Neuronal stem cell (in vitro differentiated cells): ENCODE measurements at regions not wholly inside any gene's neighbourhood (a gene's known extent, or its start where the extent isn't known, plus 50 kb on each side); places are given as distances from the start of the nearest gene placed in this dataset.
"Not testable (repeated sequence)": the region's sequence is repeated elsewhere in the genome, so short reads cannot be mapped to it uniquely, and the experiment has no call there.

Experiments
- DNase-seq: peaks from one replicate; pipeline ENCODE4 v3.0.0-alpha.2; 2013; ENCODE audit warnings: low spot score
- H2AFZ ChIP-seq: one replicate; pipeline ENCODE4 v1.6.1; 2013; ENCODE audit warnings: mild to moderate bottlenecking, low read length, inconsistent platforms
- H2AK5ac ChIP-seq: 2 replicates; pipeline ENCODE4 v1.6.1; 2013; ENCODE audit warnings: low read depth, mild to moderate bottlenecking, inconsistent platforms, low read length, moderate library complexity, mixed read lengths
- H2BK120ac ChIP-seq: 2 replicates; pipeline ENCODE4 v1.6.1; 2013; ENCODE audit warnings: low read depth, mild to moderate bottlenecking, inconsistent platforms, low read length, moderate library complexity, mixed read lengths
- H2BK12ac ChIP-seq: one replicate; pipeline ENCODE4 v1.6.1; 2013; ENCODE audit warnings: low read length, inconsistent platforms
- H2BK15ac ChIP-seq: 2 replicates; pipeline ENCODE4 v1.6.1; 2013; ENCODE audit warnings: mild to moderate bottlenecking, low read length, inconsistent platforms, mixed read lengths
- H2BK5ac ChIP-seq: one replicate; pipeline ENCODE4 v1.6.1; 2013; ENCODE audit warnings: inconsistent platforms, mild to moderate bottlenecking, low read length, moderate library complexity
- H3K14ac ChIP-seq: one replicate; pipeline ENCODE4 v1.6.1; 2013; ENCODE audit warnings: low read length, inconsistent platforms
- H3K18ac ChIP-seq: 2 replicates; pipeline ENCODE4 v1.6.1; 2013; ENCODE audit warnings: low read length, inconsistent platforms
- H3K23ac ChIP-seq: 2 replicates; pipeline ENCODE4 v1.6.1; 2013; ENCODE audit warnings: low read depth, mild to moderate bottlenecking, mixed read lengths, low read length, inconsistent platforms; ENCODE audit not compliant: poor library complexity
- H3K27ac ChIP-seq: replicated peaks from 3 replicates; pipeline ENCODE4 v1.5.1; 2013; ENCODE audit warnings: low read length, inconsistent platforms
- H3K27me3 ChIP-seq, 3 experiments: 2 replicates each; pipeline ENCODE4 v1.6.1; 2013; ENCODE audit warnings: low read length in 3 of 3, mild to moderate bottlenecking in 2 of 3, inconsistent platforms in 1 of 3, low read depth in 1 of 3, mixed read lengths in 1 of 3, moderate library complexity in 1 of 3; ENCODE audit not compliant: control insufficient read depth in 3 of 3, insufficient read depth in 3 of 3
- H3K36me3 ChIP-seq, 2 donors: replicated peaks in 1 of 2; 2 replicates each; pipeline ENCODE4 v1.6.1; 2013; ENCODE audit warnings: low read length in 2 of 2; ENCODE audit not compliant: control insufficient read depth in 2 of 2, insufficient read depth in 2 of 2
- H3K4ac ChIP-seq: 2 replicates; pipeline ENCODE4 v1.6.1; 2013; ENCODE audit warnings: inconsistent platforms, mild to moderate bottlenecking, low read length, moderate library complexity
- H3K4me1 ChIP-seq, 2 donors: 1 replicate in 1 of 2; 2 replicates in 1 of 2; pipeline ENCODE4 v1.6.1; 2013; ENCODE audit warnings: low read length in 2 of 2, low read depth in 1 of 2; ENCODE audit not compliant: control insufficient read depth in 2 of 2, insufficient read depth in 1 of 2
- H3K4me2 ChIP-seq: one replicate; pipeline ENCODE4 v1.6.1; 2013; ENCODE audit warnings: mild to moderate bottlenecking, low read length, inconsistent platforms; ENCODE audit not compliant: insufficient read depth, poor library complexity, severe bottlenecking
- H3K4me3 ChIP-seq, 2 donors: 2 replicates each; pipeline ENCODE4 v1.5.1; 2013; ENCODE audit warnings: low read length in 2 of 2, mild to moderate bottlenecking in 2 of 2, inconsistent platforms in 1 of 2, moderate library complexity in 1 of 2
- H3K79me1 ChIP-seq: one replicate; pipeline ENCODE4 v1.6.1; 2013; ENCODE audit warnings: low read depth, mild to moderate bottlenecking, inconsistent platforms, low read length, moderate library complexity
- H3K9ac ChIP-seq: one replicate; pipeline ENCODE4 v1.6.1; 2013; ENCODE audit warnings: mild to moderate bottlenecking, low read depth, low read length, inconsistent platforms; ENCODE audit not compliant: poor library complexity
- H3K9me3 ChIP-seq, 2 donors: replicated peaks in 1 of 2; 2 replicates each; pipeline versions ENCODE3 to v1.6.1; 2013; ENCODE audit warnings: low read length in 2 of 2, mild to moderate bottlenecking in 2 of 2, inconsistent platforms in 1 of 2, low read depth in 1 of 2, mixed read lengths in 1 of 2, moderate library complexity in 1 of 2; ENCODE audit not compliant: control insufficient read depth in 2 of 2, insufficient read depth in 1 of 2
- H4K8ac ChIP-seq: one replicate; pipeline ENCODE4 v1.6.1; 2013; ENCODE audit warnings: low read depth, mild to moderate bottlenecking, inconsistent platforms, low read length, moderate library complexity
- H4K91ac ChIP-seq: one replicate; pipeline ENCODE4 v1.6.1; 2013; ENCODE audit warnings: low read length, low read depth, mild to moderate bottlenecking, inconsistent platforms; ENCODE audit not compliant: poor library complexity
- WGBS, 2 donors: extraction: QIAGEN DNeasy Blood & Tissue Kit; methylation state at CpG; one replicate each; pipeline ENCODE4 v1.1.7; 2013; ENCODE audit warnings: missing lambda C conversion rate in 2 of 2, mixed read lengths in 1 of 2; ENCODE audit not compliant: insufficient read length in 2 of 2, insufficient replicate concordance in 1 of 2; ENCODE audit errors: extremely low coverage in 2 of 2; 5-methylcytosine and 5-hydroxymethylcytosine counted together

DNA sequence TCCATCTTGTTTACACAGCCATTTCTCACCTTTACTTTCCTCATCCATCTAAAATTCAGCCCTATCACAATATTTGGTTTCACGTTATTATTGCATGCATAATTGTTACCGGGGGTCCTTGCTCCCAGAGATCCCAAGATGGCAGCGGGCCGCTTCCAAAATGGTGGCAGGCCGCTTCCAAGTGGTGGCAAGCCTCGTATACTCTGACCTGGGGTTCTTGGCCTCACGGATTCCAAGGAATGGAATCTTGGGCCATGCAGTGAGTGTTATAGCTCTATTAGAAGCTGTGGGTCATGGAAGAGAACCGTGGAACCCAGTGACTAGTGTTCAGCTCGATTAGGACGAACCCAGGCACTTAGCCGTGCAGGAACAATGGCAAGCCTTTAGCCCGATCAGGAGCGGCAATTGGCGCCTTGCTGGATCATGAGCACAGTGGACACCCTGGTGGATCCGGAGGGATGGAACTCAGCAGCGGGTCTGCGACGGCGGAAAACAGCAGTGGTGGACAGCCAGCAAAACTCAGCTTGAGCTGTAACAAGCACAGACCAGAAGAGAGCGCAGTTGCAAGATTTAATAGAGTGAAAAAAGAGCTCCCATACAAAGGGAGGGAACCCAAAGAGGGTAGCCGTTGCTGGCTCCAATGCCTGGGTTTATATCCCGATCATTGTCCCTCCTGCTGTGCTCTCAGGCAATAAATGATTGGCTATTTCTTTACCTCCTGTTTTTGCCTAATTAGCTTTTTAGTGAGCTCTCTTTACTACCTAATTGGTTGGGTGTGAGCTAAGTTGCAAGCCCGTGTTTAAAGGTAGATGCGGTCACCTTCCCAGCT is 756.2 kb upstream of the CTNND2 start:
- H3K36me3 ChIP-seq, H3K18ac ChIP-seq, H3K14ac ChIP-seq, H3K23ac ChIP-seq, H3K9ac ChIP-seq, H2BK15ac ChIP-seq, H3K9me3 ChIP-seq, H3K4me2 ChIP-seq, H2AK5ac ChIP-seq, H2AFZ ChIP-seq, H2BK12ac ChIP-seq, H2BK120ac ChIP-seq, H2BK5ac ChIP-seq, H4K8ac ChIP-seq, H3K27me3 ChIP-seq, H3K79me1 ChIP-seq, H3K4me1 ChIP-seq, DNase-seq, H3K4me3 ChIP-seq, H3K27ac ChIP-seq, H4K91ac ChIP-seq, H3K4ac ChIP-seq: not testable (repeated sequence)
- WGBS, 2 donors, result no CpG with 5 or more reads among the region's 24 CpGs

DNA sequence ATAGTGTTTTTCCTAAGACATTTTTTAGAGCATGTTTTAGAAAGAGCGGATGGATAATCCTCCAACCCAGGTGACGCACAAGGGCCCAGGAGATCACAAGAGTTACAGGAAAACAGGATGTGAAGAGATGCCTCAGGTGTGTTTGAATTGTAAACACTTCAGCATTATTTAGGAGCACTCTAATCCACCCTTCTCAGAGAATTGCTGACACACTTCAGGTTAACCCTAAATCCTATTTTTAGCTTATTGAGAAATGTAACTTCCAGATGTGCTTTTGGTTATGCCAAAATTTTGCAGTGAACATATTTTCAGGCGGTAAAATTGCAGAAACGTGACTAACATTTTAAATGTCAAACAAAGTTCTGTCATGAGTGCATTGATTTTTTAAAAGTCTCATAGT is 755.4 kb upstream of the CTNND2 start:
- Histone ChIP-seq H2BK5ac (no peak overlapping the region), H2BK120ac (no peak overlapping the region), H2AK5ac (no peak overlapping the region), H4K8ac (no peak overlapping the region), H3K4me2 (no peak overlapping the region), H4K91ac (no peak overlapping the region), H3K4me3 (no peak overlapping the region), H3K9me3 (no peaks in the 10 kb centered on the region), H2AFZ (no peak overlapping the region), H3K4me1 (no peaks in the 10 kb centered on the region), H2BK12ac (no peak overlapping the region), H2BK15ac (no peak overlapping the region), H3K23ac (no peak overlapping the region), H3K27me3 (no peaks in the 10 kb centered on the region), H3K36me3 (no peaks in the 10 kb centered on the region), H3K4ac (no peak overlapping the region), H3K27ac (no peak overlapping the region), H3K18ac (no peak overlapping the region), H3K9ac (no peak overlapping the region), H3K79me1 (no peaks in the 10 kb centered on the region), H3K14ac (no peak overlapping the region)
- DNase-seq, result no peak
- WGBS, 2 donors, result no CpG with 5 or more reads among the region's 4 CpGs

DNA sequence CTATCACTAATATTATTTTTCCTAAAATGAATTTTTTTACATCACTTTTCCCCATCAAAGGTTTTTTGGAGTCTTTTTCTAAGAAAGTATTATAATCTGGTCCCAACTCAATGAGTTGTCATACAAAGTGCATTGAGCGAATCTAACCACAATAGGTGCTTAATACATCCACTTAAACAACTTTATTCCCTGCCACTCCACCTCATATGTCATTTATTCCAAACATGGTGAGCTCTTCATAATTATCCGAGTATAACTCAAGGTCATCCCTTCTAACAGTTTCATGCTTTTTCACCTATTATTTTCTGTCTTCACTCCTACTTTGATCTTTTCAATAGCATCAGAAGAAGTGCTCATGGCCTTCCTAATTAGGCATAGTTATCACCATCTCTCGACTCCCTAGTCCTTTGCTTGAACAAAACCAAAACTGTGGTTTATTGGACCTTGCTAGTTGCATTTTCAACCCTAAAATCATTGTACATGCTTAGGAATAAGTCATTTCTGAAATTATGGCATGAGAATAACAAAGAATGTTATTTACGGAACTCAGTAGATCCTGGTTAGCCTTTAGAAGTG is 754.7 kb upstream of the CTNND2 start:
- Histone ChIP-seq H2BK12ac (no peak overlapping the region), H4K8ac (no peak overlapping the region), H3K36me3 (no peaks in the 10 kb centered on the region), H3K4me1 (no peaks in the 10 kb centered on the region), H3K27ac (no peak overlapping the region), H3K79me1 (no peaks in the 10 kb centered on the region), H3K4me3 (no peak overlapping the region), H3K14ac (no peak overlapping the region), H3K9me3 (no peaks in the 10 kb centered on the region), H3K4me2 (no peak overlapping the region), H3K18ac (no peak overlapping the region), H3K27me3 (no peaks in the 10 kb centered on the region), H3K4ac (no peak overlapping the region), H2AK5ac (no peak overlapping the region), H2BK120ac (no peak overlapping the region), H2BK5ac (no peak overlapping the region), H3K23ac (no peak overlapping the region), H2BK15ac (no peak overlapping the region), H3K9ac (no peak overlapping the region), H4K91ac (no peak overlapping the region), H2AFZ (no peak overlapping the region)
- no CpG with 5 or more reads among the region's 4 CpGs for WGBS, 2 donors
- DNase-seq, result no peak

DNA sequence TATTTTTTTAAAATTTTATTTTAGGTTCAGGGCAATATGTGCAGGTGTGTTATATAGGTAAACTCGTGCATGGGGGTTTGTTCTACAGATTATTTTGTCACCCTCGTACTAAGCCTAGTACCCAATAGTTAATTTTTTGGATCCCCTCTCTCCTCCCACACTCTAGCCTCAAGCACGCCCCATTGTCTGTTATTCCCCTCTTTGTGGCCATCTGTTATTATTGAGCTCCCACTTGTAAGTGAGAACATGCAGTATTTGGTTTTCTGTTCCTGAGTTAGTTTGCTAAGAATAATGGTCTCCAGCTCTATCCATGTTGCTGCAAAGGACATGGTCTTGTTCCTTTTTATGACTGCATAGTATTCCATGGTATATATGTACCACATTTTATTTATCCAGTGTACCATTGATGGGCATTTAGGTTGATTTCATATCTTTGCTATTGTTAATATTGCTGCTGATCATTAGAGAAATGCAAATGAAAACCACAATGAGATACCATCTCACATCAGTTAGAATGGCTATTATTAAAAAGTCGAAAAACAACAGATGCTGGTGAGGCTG is 753.7 kb upstream of the CTNND2 start:
- not testable (repeated sequence) for H4K91ac ChIP-seq, DNase-seq, H4K8ac ChIP-seq, H3K4me3 ChIP-seq, H3K79me1 ChIP-seq, H3K4ac ChIP-seq, H3K4me1 ChIP-seq, H2BK120ac ChIP-seq, H3K14ac ChIP-seq, H3K4me2 ChIP-seq, H2BK15ac ChIP-seq, H3K23ac ChIP-seq, H2BK5ac ChIP-seq, H3K27ac ChIP-seq, H2AFZ ChIP-seq, H3K27me3 ChIP-seq, H3K9ac ChIP-seq, H2AK5ac ChIP-seq, H2BK12ac ChIP-seq, H3K9me3 ChIP-seq, H3K36me3 ChIP-seq, H3K18ac ChIP-seq
- no CpG with 5 or more reads among the region's 4 CpGs for WGBS, 2 donors
